Fibroblast of skin of abdomen (primary cell): ENCODE measurements at regions not wholly inside any gene's neighbourhood (a gene's known extent, or its start where the extent isn't known, plus 50 kb on each side); places are given as distances from the start of the nearest gene placed in this dataset.
"Not testable (repeated sequence)": the region's sequence is repeated elsewhere in the genome, so short reads cannot be mapped to it uniquely, and the experiment has no call there.

Source experiments
- DNase-seq: peaks from one replicate; pipeline ENCODE4 v3.0.0-alpha.2; 2013

DNA sequence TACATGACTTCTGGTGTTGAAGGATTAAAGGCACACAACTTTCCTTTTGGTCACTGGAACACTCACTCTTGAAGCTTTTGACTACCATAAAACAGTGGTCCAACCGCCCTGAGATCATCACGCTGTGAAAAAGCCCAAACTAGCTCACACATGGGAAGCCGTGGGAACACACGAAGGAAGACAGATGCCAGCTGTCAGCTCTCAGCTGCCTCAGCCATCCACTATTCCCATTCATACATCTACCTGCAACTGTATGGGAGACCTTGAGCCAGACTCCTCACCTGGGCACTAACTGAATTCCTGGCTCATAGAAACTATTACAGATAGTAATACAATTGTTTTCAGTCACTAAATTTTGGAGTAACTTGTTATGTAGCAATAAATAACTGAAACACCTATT is 246.1 kb downstream of the MSX2 start:
- DNase-seq = no peak

DNA sequence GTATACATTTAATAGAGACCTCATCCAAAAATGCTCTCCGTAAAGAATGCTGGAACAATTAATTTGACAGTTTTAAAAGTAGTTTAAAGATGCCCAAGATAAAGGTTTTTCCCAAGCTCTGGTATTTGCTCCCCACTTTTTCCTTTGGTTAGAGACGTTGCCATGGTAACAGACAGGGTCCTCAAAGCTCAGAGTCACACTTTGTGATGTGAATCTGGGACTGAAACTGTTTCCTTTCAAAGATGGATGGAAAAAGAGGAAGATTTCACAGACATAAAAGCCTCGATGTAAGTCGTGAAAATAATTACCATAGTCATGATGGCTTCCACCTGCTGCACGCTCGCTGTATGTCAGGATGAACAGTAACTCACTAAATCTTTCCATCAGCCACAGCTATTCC is 229.5 kb downstream of the MSX2 start:
- no peak for DNase-seq

DNA sequence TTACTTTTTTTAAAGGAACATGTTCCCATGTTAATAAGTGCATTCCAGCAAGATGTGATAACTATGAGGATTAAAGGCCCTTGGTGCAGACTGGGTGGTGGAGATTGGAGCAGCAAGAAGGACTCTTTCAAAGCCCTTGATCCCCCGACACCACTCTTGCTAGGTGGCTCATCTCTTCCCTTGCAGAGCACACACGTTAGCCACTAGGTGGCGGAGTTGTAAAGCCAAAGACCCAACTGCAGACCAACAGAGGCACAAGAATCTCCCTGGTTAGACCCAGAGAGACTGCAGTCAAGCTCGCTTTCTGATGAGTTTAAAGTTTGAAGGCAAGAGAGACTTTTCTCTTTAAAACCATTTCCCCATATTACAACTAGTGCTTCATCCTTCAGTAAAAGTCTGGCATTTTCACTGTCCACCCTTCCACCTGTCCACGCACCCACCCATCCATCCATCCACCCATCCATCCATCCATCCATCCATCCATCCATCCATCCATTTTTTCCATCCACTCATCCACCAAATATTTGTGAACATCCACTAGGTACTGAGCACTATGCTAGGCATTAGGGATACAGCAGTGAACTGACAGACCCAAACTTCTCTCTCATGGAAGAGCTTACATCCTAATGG is 226.9 kb downstream of the MSX2 start:
- peak; percentile 75 for DNase-seq

DNA sequence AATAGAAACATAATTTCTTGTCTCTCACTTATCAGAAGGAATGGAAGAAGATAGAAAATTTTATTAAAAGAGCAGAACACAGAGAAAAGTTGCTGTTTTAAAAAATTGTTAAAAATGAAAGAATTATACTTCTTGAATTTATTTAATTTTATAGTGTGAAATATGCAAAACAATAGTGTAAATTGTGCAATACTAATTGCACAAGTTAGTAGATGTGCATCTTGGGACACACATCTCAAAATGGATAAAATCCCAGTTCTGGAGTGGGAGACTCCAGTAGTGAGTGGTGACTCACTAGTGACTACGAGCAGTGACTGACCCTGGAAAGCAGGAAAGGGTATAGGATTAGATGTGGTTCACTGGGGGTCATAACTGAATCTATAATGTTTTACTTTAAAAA is 223.2 kb downstream of the MSX2 start:
- DNase-seq = no peak

DNA sequence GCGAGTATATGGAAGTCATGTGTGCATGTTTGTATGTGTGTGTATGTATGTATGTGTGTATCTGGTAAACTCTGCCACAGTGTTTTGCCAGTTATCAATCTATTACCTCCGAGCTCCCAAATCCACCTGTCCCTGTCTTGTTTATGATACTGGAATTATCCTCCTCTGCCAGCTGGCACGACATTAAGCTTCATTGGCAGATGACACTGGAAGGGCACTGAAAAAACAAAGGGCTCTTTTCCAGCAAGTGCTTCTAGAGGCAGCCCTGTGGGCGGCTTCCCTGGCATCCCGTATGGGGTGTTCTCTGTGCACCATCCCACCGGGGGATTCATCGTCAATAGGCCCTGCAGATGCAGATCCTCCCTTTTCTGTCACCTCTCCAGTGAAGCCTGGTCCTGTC is 221.5 kb downstream of the MSX2 start:
- DNase-seq = no peak

DNA sequence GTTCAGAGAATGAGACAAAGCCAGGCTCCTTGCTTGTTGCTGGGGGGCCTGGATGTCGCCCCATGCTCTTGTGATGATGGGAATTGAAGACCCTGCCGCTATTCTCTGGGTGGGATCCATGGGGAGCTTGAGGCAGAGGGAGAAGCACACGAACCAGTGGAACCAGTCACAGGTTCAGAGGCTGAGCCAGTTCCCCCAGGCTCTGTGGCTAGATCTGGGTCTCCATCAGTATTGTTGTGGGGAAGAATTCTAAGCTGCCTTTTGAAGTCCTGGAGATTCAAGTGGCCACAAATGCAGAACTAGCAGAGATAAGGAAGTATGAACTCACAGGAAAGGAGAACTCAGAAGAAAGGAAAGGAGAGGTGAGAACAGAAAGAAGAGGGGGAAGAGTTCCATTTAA is 219.4 kb downstream of the MSX2 start:
- no peak for DNase-seq

DNA sequence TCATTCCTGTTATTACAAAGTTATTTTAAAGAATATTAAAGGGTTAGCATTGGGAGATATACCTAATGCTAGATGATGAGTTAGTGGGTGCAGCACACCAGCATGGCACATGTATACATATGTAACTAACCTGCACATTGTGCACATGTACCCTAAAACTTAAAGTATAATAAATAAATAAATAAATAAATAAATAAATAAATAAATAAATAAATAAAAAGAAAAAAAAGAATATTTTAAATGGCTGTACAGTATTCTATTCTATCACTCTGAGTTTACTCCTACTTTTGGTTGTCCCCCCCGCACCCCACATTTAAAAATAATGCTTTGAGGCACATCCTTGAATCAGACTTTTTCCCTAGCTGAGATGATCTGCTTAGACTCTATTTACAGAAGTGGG is 218.6 kb downstream of the MSX2 start:
- DNase-seq = not testable (repeated sequence)

DNA sequence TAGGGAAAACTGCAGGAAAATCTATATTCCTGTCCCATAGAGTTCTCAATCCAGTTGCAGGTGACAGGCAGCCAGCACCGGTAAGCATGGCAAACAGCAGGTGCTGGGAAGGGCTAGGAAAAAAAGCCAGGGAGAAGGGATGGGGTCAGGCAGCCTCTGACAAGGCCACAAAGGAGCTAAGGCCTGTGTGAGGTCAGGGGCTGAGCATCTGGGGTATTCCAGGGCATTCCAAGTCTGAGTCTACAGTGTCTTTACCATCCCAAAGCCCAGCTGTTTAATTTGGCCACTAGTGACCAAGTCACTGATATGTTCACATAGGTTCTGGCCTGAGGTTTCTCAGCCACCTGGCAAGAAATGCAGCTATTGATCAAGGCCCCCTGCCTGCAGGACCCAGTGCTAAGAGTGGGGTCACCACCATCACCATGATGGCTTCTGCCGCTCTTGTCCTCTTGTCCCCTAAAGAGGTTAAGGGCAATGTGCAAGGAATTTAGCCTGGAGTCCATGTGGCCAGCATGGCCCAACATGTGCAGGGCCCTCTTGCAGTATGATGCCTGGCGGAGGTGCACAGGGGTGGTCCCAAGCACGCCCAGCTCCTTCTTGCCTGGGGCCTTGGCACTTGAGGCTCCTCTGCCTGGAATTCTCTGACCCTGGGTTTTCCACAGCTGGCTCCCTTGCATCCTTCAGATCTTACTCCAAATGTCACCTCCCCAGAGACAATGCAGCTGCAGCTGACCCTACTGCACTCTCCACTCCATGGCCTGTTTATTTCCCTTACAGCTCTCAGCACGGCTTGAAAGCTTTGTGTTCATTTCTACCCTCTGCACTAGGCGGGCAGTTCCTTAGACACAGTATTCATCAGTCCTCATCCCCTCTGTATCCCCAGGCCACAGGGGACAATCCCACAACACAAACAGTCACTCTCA is 213.1 kb downstream of the MSX2 start:
- no peak for DNase-seq

DNA sequence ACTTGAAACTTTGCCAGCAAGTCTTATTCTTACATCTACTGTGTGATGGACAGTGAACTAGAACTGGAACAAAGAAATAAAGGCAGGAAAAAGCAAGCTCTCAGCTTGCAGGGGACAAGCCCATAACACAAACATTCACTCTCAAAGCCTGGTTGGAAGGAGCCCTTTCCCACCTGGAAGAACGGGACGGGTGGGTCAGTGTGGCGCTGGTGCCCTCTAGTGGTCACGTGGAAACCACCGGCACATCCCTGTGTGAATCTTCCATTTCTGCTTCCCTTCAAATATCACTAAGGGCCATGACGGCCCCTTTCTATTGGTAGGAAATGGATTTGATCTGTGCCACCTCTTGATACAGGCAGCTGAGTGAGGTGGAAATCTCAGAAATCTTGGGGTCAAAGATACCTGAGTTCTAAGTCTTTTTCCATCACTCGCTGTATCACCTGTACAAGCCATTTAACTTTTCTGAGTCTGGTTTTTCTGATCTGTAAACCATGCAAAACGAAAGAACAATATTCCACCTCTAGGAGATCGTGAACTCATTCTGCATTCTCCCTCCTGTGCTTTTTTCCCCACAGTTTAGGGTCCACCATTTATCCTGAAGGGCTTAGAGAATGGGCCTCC is 211.6 kb downstream of the MSX2 start:
- DNase-seq = peak; percentile 44

DNA sequence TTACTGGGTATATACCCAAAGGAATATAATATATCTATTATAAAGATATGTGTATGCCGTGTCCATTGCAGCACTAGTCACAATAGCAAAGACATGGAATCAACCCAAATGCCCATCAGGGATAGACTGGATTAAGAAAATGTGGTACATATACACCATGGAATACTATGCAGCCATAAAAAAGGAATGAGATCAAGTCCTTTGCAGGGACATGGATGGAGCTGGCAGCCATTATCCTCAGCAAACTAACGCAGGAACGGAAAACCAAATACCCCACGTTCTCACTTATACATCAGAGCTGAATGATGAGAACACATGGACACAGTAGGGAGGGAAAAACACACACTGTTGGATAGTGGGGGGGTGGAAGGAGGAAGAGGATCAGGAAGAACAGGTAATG is 206.7 kb downstream of the MSX2 start:
- not testable (repeated sequence) for DNase-seq

DNA sequence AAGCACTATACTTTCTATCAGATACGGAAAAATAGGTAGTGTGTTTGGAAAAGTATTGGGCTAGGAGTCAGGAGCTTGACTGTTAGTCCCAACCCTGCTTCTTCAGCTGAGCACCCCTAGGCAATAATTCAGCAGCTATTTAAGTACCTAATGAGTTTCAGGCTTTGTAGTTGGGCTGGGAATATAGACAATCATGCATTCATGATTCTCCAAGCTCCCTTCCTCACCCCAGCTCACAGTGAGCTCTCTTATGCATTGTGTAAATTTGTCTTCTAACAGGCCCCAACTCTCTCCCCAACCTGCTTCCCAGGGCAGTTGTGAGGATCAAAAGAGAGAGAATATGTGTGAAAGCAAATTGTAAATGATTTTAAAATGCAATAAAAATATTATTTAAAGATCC is 201.2 kb downstream of the MSX2 start:
- DNase-seq = no peak

DNA sequence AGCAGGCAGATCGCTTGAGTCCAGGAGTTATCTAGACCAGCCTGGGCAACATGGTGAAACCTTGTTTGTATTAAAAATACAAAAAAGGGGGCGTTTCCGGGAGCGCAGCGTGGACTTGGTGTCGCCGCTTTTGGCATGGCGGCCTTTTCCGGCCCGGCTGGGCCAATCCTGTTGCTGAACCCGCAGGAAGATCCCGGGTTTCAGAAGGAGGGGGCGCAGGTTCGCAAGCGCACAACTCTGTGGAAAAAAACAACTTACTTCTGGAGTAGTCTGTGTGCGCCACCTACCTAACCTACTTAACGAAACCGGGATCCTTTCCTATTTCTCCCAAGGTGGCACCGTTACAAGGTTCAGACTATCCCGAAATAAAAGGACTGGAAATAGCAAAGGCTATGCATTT is 198.6 kb downstream of the MSX2 start:
- DNase-seq = no peak

DNA sequence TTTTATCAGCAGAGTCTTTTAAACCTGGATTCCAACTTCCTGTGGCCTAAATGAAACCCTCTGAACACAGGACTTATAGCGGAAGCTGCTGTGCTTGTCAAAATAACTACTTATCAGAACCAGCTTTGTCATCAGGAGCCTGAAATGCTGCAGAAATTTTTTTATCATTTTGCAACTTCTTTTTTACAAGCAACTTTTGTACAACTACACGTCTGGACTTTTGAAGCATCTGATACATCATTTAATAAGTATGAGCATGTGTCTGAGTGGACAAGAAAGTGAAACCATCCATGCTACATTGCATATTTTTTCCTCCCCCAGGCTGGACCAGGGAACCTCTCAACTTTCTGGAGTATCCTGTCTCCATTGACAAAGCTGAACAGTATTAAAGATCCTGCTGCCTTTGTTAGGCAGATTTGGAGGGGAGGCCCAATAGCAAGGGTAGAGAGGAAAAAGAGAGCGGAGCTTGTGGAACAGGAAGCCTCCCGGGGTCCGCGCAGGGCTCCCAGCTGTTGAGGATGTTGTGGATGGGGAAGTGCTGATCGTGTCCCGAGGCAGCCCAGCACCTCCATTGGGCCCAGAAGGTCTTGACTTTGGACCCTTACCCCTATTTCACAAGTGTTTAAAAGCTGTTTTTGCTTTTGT is 196.6 kb downstream of the MSX2 start:
- DNase-seq = no peak

DNA sequence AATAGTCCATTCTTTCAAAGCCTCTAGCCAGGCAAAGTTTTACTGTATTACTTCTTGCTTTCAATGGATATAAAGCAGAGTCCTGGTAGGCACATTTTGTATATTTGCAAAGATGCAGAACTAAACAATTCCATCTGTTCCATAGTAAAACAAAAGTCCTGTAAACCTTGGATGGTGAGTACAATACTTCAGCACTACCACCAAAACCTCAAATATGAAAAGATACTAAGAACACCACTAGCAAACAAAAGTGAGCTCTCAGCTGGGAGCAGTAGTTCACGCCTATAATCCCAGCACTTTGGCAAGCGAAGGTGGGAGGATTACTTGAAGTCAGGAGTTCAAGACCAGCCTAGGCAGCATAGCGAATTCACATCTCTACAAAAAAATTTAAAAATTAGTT is 195.0 kb downstream of the MSX2 start:
- DNase-seq = peak; percentile 11

DNA sequence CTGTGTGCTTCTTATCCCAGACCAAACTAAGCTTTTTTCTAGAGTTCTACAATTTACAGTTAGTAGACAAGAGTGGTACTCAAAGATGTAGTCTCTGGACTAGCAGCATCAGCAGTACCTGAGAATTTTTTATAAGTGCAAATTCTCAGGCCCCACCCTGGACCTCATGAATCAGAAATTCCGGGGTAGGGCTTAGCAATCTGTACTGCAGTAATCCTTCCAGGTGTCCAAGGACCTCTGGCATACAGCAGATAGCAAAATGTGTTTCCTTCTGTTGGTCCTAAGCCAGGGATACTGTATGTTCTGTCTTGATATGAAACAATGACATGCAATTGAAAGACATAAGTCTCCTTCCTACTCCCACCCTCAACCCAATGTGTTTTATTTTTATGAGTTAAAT is 194.3 kb downstream of the MSX2 start:
- no peak for DNase-seq

DNA sequence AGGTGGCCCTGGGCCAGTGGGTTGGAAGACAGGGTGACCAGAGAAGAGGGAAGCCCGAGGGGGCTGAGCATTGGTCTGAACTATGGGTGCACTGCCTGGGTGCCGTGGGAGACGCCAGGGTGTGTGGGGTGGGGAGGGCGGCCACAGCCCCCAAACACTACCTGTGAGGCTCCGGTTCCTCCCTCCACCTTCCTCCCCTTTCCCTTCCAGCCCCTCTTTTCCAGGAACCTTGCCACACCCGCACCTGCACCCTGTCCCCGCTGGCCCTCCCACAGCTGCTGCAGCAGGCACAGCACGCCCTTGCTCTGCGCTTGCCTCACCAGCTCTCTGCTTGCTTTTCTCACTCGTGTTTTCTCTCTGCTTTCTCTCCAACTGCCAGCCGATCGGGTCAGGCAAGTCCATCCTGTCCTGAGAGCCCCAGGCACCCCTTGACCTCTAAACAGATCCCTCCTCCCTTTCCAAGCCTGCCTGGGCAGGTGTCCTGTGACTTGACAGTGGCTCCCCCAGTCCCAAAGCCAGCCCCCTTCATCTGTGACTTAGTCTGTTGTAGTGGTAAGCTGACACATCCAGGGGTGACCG is 193.7 kb downstream of the MSX2 start:
- no peak for DNase-seq

DNA sequence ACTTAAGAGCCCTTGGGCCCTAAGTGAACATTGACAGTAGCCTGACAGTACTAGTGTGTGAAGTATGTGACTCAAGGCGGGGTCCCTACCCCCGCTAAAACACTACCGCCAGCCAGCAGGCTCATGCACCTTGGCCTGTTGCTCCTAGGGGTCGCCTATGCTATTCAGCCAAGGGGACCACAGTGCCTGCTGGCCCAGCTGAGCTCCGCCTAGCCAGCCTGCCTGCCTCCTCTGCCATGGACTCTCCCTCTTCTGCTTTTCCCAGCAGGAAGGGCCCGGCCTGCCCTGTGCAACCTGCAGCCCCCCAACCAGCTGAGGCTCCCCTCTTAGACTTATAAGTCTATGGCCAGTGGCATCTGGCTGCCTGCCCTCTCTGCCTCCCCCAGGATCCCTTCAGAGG is 193.1 kb downstream of the MSX2 start:
- not testable (repeated sequence) for DNase-seq

DNA sequence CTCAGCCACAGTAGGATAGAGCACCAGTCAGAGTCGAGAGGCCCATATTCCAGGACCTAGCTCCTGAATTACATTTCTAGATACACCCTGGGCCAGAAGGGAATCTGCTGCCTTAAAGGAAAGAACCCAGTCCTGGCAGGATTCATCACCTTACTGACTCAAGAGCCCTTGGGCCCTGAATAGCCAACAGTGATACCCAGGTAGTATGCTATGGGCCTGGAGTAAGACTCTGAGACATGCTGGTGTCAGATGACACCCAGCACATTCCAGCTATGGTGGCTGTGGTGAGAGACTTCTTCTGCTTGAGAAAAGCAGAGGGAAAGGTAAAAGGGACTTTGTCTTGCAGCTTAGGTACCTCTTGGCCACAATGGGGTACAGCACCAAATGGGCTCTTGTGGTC is 192.5 kb downstream of the MSX2 start:
- not testable (repeated sequence) for DNase-seq

DNA sequence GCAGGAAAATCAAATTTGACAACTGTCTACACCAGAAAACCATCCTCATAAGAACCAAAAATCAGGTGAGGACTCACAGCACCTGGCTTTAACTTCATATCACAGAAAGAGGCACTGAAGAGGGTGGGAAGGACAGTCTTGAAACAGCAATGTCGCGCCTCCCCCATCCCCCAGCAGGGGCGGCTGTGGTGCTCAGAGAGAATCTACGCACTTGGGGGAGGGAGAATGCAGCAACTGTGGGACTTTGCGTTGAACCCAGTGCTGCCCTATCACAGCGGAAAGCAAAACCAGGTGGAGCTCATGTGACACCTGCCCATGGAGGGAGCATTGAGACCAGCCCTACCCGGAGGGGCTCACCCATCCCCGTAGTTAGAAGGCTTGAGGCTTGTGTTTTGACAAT is 191.8 kb downstream of the MSX2 start:
- no peak for DNase-seq

DNA sequence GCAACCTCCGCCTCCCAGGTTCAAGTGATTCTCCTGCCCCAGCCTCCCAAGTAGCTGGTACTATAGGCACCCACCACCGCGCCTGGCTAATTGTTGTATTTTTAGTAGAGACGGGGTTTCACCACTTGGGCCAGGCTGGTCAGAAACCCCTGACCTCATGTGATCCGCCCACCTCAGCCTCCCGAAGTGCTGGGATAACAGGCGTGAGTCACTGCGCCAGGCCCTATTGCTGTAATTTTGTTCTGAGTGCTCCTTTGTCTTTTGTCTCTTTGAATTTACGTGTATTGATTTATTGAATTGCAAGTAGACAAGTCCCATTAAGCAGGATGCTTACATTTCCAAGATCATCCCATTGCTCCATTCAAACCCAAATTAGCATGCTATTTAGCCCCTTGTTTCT is 186.7 kb downstream of the MSX2 start:
- no peak for DNase-seq

DNA sequence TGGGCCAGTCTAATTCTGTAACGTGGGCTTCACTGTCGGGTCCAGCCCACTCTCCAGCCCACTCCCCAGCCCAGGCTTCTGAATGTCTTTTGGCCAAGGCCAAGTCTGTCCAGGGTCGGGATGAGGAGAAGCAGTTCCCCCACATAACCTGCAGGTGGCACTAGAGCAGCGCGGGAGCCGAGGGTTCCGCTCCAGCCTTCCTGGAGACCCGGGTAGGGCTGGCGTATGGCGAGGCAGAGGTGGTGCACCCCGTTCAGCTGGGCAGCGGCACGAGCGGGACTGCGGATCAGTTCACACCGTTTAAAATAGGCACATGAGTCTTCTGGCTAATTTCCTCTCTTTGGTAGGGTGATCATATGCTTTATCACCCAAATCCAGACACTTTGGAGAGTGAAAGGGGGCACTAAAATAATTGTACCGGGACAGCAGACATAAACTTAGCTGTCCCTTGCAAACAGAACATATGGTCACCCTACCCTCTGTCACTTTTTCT is 185.9 kb downstream of the MSX2 start:
- DNase-seq = peak; percentile 47

DNA sequence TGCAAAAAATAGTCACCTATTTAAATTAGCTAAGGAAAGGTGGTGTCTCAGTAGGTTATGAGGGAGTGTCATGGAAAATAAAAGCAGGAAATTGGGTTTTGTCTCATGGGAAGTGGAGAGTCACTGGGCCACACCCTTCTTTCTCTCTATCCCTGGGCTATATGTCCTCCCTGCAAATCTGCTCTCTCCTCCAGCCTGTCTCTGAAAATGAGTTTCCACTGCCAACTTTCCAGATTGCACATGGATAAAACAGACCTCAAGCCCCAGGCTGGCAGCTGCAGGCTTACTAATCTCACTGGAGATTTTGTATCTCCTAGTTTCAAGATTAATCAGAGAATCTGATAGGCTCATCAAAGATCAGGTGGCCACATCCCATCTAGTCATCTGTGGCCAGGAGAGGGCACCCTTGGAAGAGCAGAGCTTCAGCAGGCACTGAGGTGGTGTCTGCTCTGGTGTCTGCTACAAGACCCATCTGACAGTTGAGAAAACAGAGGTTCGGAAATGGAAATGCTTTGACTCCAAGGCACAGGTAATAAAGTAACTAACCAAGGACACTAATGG is 178.9 kb downstream of the MSX2 start:
- DNase-seq = no peak
